Right lobe of liver (tissue), 6 donors: ENCODE measurements at regions not wholly inside any gene's neighbourhood (a gene's known extent, or its start where the extent isn't known, plus 50 kb on each side); places are given as distances from the start of the nearest gene placed in this dataset.

Experiments
- ATAC-seq, 4 donors: fragments of 200-7000 bp; cut with Tn5 transposase; one replicate each; pipeline ENCODE4 v1.9.1; 2020; ENCODE audit warnings: mild to moderate bottlenecking in 4 of 4, moderate library complexity in 4 of 4
- DNase-seq, 3 donors: peaks; one replicate each; pipeline ENCODE4 v3.0.0-alpha.2; 2020
- H3K27ac ChIP-seq, 3 donors: fragments of 200-600 bp; one replicate each; pipeline ENCODE4 v1.8.0; 2022
- H3K27me3 ChIP-seq, 2 donors: fragments of 200-600 bp; one replicate each; pipeline ENCODE4 v1.8.0; 2022
- H3K36me3 ChIP-seq, 4 donors: fragments of 200-600 bp; sonication (generic) in 1 of 4; one replicate each; pipeline versions ENCODE4 v1.5.1 to v1.8.0; 2017 to 2022; ENCODE audit warnings: control low read depth in 1 of 4
- H3K4me1 ChIP-seq, 4 donors: fragments of 200-600 bp; sonication (generic) in 1 of 4; one replicate each; pipeline versions ENCODE4 v1.5.1 to v1.8.0; 2017 to 2022; ENCODE audit warnings: control low read depth in 1 of 4
- H3K4me3 ChIP-seq, 3 donors: fragments of 200-600 bp; one replicate each; pipeline ENCODE4 v1.8.0; 2022
- H3K9me3 ChIP-seq, 4 donors: fragments of 200-600 bp; sonication (generic) in 1 of 4; one replicate each; pipeline versions ENCODE4 v1.5.1 to v1.8.0; 2017 to 2022; ENCODE audit warnings: control low read depth in 1 of 4
- POLR2A ChIP-seq: fragments of 450-650 bp; IDR thresholded peaks from one replicate; pipeline ENCODE4 v1.6.1; 2017; ENCODE audit warnings: antibody characterized with exemption, mild to moderate bottlenecking
- WGBS: methylation state at CpG from one replicate; pipeline ENCODE4 v1.1.6; 2018; ENCODE audit warnings: low coverage, low lambda C conversion rate; ENCODE audit not compliant: insufficient coverage; ENCODE audit errors: missing lambda C conversion rate; 5-methylcytosine and 5-hydroxymethylcytosine counted together
- intact Hi-C, 2 donors: fragments of 100-400 bp; cut with DNase I; formaldehyde crosslinking; loops; one replicate each; pipeline versions ENCODE4 v1.11.2 to v1.14.1; 2022
- TF ChIP-seq, protein P1 (sequence below), 4 donors: fragments of 200-600 bp in 3 of 4; fragments of 450-650 bp in 1 of 4; IDR thresholded peaks; one replicate each; pipeline versions ENCODE4 v1.5.1 to v1.8.0; 2016 to 2022; ENCODE audit warnings: antibody characterized with exemption in 4 of 4, mild to moderate bottlenecking in 2 of 4
- donor health status: DM: no; HTN: yes; CAD: no.
- donor health status: DM: no; HTN: no; CAD: no.
- donor health status: DM: no; HTN: no; CAD: no.
- donor health status: DM: no; HTN: yes; CAD: no.
- donor health status: DM: no; HTN: yes; CAD: no.

GRCh38 chr6:11875325-11876109, 96.9 kb upstream of the ADTRP start:
- no peak overlapping the region for H3K27ac ChIP-seq
- no peaks in the 10 kb centered on the region for H3K36me3 ChIP-seq
- no peaks in the 10 kb centered on the region for H3K9me3 ChIP-seq
- H3K4me3 ChIP-seq = no peak overlapping the region
- ATAC-seq (no peak), DNase-seq (no peak)
- no peaks in the 10 kb centered on the region for H3K27me3 ChIP-seq
- H3K4me1 ChIP-seq = peaks cover 0 to 1% (median under 1%) of the 10 kb centered on the region in 4 donors
- no peak for TF ChIP-seq POLR2A
- TF ChIP-seq, protein P1, sequence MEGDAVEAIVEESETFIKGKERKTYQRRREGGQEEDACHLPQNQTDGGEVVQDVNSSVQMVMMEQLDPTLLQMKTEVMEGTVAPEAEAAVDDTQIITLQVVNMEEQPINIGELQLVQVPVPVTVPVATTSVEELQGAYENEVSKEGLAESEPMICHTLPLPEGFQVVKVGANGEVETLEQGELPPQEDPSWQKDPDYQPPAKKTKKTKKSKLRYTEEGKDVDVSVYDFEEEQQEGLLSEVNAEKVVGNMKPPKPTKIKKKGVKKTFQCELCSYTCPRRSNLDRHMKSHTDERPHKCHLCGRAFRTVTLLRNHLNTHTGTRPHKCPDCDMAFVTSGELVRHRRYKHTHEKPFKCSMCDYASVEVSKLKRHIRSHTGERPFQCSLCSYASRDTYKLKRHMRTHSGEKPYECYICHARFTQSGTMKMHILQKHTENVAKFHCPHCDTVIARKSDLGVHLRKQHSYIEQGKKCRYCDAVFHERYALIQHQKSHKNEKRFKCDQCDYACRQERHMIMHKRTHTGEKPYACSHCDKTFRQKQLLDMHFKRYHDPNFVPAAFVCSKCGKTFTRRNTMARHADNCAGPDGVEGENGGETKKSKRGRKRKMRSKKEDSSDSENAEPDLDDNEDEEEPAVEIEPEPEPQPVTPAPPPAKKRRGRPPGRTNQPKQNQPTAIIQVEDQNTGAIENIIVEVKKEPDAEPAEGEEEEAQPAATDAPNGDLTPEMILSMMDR (IDR thresholded peaks at IDR 0.05) = no peak
- intact Hi-C loops = no loop called here
- 64% methylated on average over 8 of the region's 9 CpGs for WGBS

DNA sequence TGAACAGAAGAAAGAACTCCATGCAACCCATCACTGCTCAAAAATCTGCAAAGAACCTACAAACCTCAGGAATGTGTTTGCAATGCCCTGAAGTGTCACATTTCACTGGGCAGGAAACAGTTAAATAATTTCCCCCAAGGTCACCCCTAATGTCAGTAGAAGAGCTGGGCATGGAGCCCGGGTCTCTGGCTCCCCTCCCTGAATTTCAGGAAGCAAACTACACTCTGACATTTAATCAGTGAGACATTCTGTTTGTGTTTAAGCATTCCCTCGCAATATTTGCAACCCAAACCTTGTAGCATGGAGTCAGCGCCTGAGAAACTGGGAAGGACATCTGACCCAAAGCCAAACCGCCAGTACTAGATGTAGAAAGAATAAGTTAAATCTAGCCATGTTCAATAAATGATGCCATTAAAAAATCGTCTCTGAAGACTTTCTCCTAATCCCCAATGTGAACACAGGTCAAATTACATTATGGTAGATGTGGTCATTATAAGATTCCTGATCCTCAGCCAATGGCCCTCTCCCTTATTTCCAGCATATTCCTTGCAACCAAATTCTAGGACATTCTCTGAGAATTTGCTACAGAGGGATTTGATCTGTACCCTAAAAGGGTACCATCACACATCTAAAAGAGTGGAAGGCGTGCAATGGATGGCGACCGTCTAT, 91.2 kb upstream of the ADTRP start:
- DNase-seq = peak; percentile 75 to 85 (median 84)
- intact Hi-C loops = loop anchor here in 1 of 2 donors (10.0 kb wide), 1 partner anchor 145 kb away; the partner anchor contains the start of gene HIVEP1
- H3K27ac ChIP-seq = peak overlapping the region; percentile 40 to 95 (median 88)
- ATAC-seq = peak; percentile 67 to 77 (median 70)
- TF ChIP-seq, protein P1 (IDR thresholded peaks at IDR 0.05) = no peak
- no peak for TF ChIP-seq POLR2A
- H3K27me3 ChIP-seq = no peaks in the 10 kb centered on the region
- H3K4me3 ChIP-seq = no peak overlapping the region
- WGBS = 14% methylated on average over 7 of the region's 8 CpGs
- H3K36me3 ChIP-seq = no peaks in the 10 kb centered on the region
- peaks cover 0 to 23% (median 11%) of the 10 kb centered on the region in 4 donors for H3K4me1 ChIP-seq
- no peaks in the 10 kb centered on the region for H3K9me3 ChIP-seq

- TF ChIP-seq, protein P1 (IDR thresholded peaks at IDR 0.05) = no peak
- TF ChIP-seq POLR2A = peak; percentile 33
- H3K36me3 ChIP-seq = peaks cover 0 to 2% (median 0%) of the 10 kb centered on the region in 4 donors
- H3K4me1 ChIP-seq = peaks cover 0 to 23% (median 11%) of the 10 kb centered on the region in 4 donors
- DNase-seq (peak; percentile 67 to 78 (median 74)), ATAC-seq (peak; percentile 77 to 90 (median 86))
- WGBS = 33% methylated on average over 6 of the region's 6 CpGs
- intact Hi-C loops = loop anchor here in 1 of 2 donors (10.0 kb wide), 1 partner anchor 146 kb away; the partner anchor contains the start of gene HIVEP1
- no peaks in the 10 kb centered on the region for H3K9me3 ChIP-seq
- H3K27me3 ChIP-seq = no peaks in the 10 kb centered on the region
- H3K4me3 ChIP-seq = peak overlapping the region; percentile 8 to 44 (median 42)
- peak overlapping the region; percentile 72 to 95 (median 88) for H3K27ac ChIP-seq
Measured at GRCh38 chr6:11868392-11868791, 89.8 kb upstream of the ADTRP start.

GRCh38 chr6:11865680-11866300, 87.2 kb upstream of the ADTRP start:
- Histone ChIP-seq H3K27me3 (no peaks in the 10 kb centered on the region), H3K27ac (peak overlapping the region in 2 of 3 donors; percentile 12 to 95), H3K4me1 (peaks cover 0 to 23% (median 11%) of the 10 kb centered on the region in 4 donors), H3K9me3 (no peaks in the 10 kb centered on the region), H3K36me3 (peaks cover 0 to 2% (median 0%) of the 10 kb centered on the region in 4 donors), H3K4me3 (peak overlapping the region in 1 of 3 donors; percentile 44)
- intact Hi-C loops = loop anchor here in 1 of 2 donors (10.0 kb wide), 1 partner anchor 149 kb away; the partner anchor contains the start of gene HIVEP1
- WGBS = 97% methylated on average over 8 of the region's 8 CpGs
- TF ChIP-seq, protein P1 (IDR thresholded peaks at IDR 0.05) = no peak
- no peak for TF ChIP-seq POLR2A
- no peak for ATAC-seq
- DNase-seq = no peak
